SU-DHL-6 (cell line): ENCODE measurements at regions not wholly inside any gene's neighbourhood (a gene's known extent, or its start where the extent isn't known, plus 50 kb on each side); places are given as distances from the start of the nearest gene placed in this dataset.

Experiments
- H2AFZ ChIP-seq: fragments of 200-600 bp; sonication (generic); 2 replicates; pipeline ENCODE4 v1.6.1; 2014; ENCODE audit warnings: low read depth, mild to moderate bottlenecking, moderate library complexity, mixed read lengths, antibody characterized with exemption, low read length; ENCODE audit not compliant: severe bottlenecking
- H3F3A ChIP-seq: fragments of 200-600 bp; shearing (Covaris generic); 2 replicates; pipeline ENCODE4 v1.6.0; 2016; ENCODE audit warnings: antibody characterized with exemption, mild to moderate bottlenecking; ENCODE audit not compliant: insufficient read depth
- H3K27ac ChIP-seq: fragments of 200-600 bp; sonication (generic); 2 replicates; pipeline ENCODE4 v1.5.1; 2016; ENCODE audit warnings: low read depth, mild to moderate bottlenecking, low read length, moderate library complexity, mixed read lengths
- H3K27me3 ChIP-seq: fragments of 200-600 bp; sonication (generic), shearing (Covaris generic); 2 replicates; pipeline ENCODE4 v1.6.0; 2014; ENCODE audit warnings: mild to moderate bottlenecking, low read length
- H3K36me3 ChIP-seq: fragments of 200-600 bp; sonication (generic); 2 replicates; pipeline ENCODE4 v1.6.1; 2014; ENCODE audit warnings: mild to moderate bottlenecking, low read length, mixed read lengths
- H3K4me2 ChIP-seq: fragments of 300-600, 200-600 bp; shearing (Covaris generic), sonication (generic); 2 replicates; pipeline ENCODE4 v1.6.0; 2014; ENCODE audit warnings: low read length, low read depth, mild to moderate bottlenecking; ENCODE audit not compliant: poor library complexity, severe bottlenecking
- H3K4me3 ChIP-seq: fragments of 200-600 bp; sonication (generic); 2 replicates; pipeline ENCODE4 v1.5.1; 2014; ENCODE audit warnings: antibody characterized with exemption, low read length, mild to moderate bottlenecking, mixed read lengths; ENCODE audit not compliant: insufficient read depth, poor library complexity, severe bottlenecking
- H3K79me2 ChIP-seq: fragments of 200-600 bp; sonication (generic); 2 replicates; pipeline ENCODE4 v1.6.1; 2014; ENCODE audit warnings: mild to moderate bottlenecking, low read length, moderate library complexity; ENCODE audit not compliant: insufficient read depth
- H3K9ac ChIP-seq: fragments of 200-600 bp; sonication (generic); 2 replicates; pipeline ENCODE4 v1.7.0; 2014; ENCODE audit warnings: mild to moderate bottlenecking, low read length
- H3K9me2 ChIP-seq: fragments of 200-600 bp; sonication (generic); replicated peaks from 2 replicates; pipeline ENCODE4 v1.6.1; 2014; ENCODE audit warnings: low read length; ENCODE audit not compliant: insufficient read depth
- H3K9me3 ChIP-seq: fragments of 200-600 bp; sonication (generic); 2 replicates; pipeline ENCODE4 v1.6.1; 2014; ENCODE audit warnings: low read length, mixed read lengths; ENCODE audit not compliant: insufficient read depth
- H4K20me1 ChIP-seq: fragments of 200-600 bp; sonication (generic); 2 replicates; pipeline ENCODE4 v1.6.1; 2014; ENCODE audit warnings: low read depth, mild to moderate bottlenecking, antibody characterized with exemption, low read length, moderate library complexity, mixed read lengths
- EZH2phosphoT487 ChIP-seq: fragments of 200-600 bp; sonication (generic), shearing (Covaris generic); conservative IDR thresholded peaks from 2 replicates; pipeline ENCODE4 v1.6.1; 2018; ENCODE audit warnings: mild to moderate bottlenecking, antibody characterized with exemption, low read length, moderate library complexity, mixed read lengths
- TF ChIP-seq, protein P1 (sequence below): fragments of 200-600 bp; sonication (generic); IDR thresholded peaks from one replicate; pipeline ENCODE4 v1.5.1; 2017; ENCODE audit warnings: antibody characterized with exemption, mild to moderate bottlenecking, low read length, moderate library complexity; ENCODE audit not compliant: insufficient read depth, poor library complexity, severe bottlenecking

DNA sequence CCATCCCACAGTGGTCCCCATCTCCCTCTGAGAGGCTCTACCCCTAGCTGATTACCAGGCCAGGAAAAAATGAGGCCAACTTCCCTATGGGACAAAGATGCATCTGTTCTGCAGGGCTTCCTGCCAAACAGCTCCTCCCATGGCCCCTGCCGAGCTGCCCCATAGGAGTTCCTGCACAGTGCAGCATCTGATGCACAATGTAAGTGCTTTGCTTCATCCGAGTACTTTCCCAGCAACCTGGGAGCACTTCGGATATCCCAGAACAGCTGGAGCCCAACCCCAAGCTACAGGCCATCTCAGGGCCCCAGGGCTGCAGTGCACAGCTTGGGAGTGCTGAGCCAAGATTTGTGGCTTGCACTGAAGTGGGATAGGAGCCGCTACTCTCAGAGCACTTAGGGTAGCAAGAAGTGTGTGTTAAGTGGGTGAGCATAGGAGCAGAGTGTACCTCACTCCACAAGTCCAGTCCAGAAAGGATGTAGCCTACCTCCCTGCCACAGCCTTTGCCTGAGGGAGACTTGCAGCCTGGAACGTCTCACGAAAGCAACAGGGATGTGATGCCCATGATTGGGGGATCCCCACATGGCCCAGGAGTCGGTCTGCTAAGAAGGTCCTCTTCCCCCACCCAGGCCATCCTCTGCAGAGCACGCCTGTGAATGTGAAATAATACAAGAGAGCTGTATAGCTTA is 209.6 kb upstream of the VWC2 start:
- no peaks in the 10 kb centered on the region for H3F3A ChIP-seq
- H3K9ac ChIP-seq: no peak overlapping the region
- no peak overlapping the region for H3K4me2 ChIP-seq
- H2AFZ ChIP-seq: no peak overlapping the region
- H4K20me1 ChIP-seq: no peaks in the 10 kb centered on the region
- H3K79me2 ChIP-seq: no peaks in the 10 kb centered on the region
- TF ChIP-seq, protein P1, sequence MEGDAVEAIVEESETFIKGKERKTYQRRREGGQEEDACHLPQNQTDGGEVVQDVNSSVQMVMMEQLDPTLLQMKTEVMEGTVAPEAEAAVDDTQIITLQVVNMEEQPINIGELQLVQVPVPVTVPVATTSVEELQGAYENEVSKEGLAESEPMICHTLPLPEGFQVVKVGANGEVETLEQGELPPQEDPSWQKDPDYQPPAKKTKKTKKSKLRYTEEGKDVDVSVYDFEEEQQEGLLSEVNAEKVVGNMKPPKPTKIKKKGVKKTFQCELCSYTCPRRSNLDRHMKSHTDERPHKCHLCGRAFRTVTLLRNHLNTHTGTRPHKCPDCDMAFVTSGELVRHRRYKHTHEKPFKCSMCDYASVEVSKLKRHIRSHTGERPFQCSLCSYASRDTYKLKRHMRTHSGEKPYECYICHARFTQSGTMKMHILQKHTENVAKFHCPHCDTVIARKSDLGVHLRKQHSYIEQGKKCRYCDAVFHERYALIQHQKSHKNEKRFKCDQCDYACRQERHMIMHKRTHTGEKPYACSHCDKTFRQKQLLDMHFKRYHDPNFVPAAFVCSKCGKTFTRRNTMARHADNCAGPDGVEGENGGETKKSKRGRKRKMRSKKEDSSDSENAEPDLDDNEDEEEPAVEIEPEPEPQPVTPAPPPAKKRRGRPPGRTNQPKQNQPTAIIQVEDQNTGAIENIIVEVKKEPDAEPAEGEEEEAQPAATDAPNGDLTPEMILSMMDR: no peak
- TF ChIP-seq EZH2phosphoT487: no peak
- H3K9me3 ChIP-seq: no peaks in the 10 kb centered on the region
- H3K9me2 ChIP-seq: no peaks in the 10 kb centered on the region
- H3K27ac ChIP-seq: no peak overlapping the region
- H3K4me3 ChIP-seq: no peak overlapping the region
- H3K27me3 ChIP-seq: no peaks in the 10 kb centered on the region
- H3K36me3 ChIP-seq: no peaks in the 10 kb centered on the region

GRCh38 chr7:49564379-49564714 is 209.1 kb upstream of the VWC2 start:
- Histone ChIP-seq H3K4me2 (no peak overlapping the region), H3K27me3 (no peaks in the 10 kb centered on the region), H3K79me2 (no peaks in the 10 kb centered on the region), H3K4me3 (no peak overlapping the region), H2AFZ (no peak overlapping the region), H3K9ac (no peak overlapping the region), H4K20me1 (no peaks in the 10 kb centered on the region), H3K27ac (no peak overlapping the region), H3K9me3 (no peaks in the 10 kb centered on the region), H3K36me3 (no peaks in the 10 kb centered on the region), H3K9me2 (no peaks in the 10 kb centered on the region), H3F3A (no peaks in the 10 kb centered on the region)
- TF ChIP-seq, protein P1: no peak
- no peak for TF ChIP-seq EZH2phosphoT487

DNA sequence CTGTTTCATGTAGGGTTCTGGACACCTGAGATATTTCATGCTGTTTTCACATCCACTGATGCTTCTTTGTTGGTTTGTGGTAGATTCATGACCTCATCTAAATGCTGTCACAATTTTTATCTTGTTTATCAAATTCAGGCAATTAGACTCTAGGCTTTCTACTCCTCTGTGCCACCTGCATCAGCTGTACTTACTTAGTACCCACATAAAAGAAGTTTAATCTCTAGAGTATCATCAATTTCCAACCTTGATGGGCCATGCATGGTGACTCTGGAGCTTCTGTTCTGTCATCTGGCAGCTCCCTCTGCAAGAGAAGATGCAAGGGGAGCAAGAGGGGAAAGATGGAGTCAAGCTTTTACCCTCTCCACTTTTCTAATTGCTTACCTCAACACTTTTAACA is 195.9 kb upstream of the VWC2 start:
- Histone ChIP-seq H3K4me2 (no peak overlapping the region), H3K4me3 (no peak overlapping the region), H3K27me3 (no peaks in the 10 kb centered on the region), H3K9ac (no peak overlapping the region), H3K36me3 (no peaks in the 10 kb centered on the region), H2AFZ (no peak overlapping the region), H3K9me3 (no peaks in the 10 kb centered on the region), H3K27ac (no peak overlapping the region), H3K9me2 (no peaks in the 10 kb centered on the region), H3F3A (no peaks in the 10 kb centered on the region), H4K20me1 (no peaks in the 10 kb centered on the region), H3K79me2 (no peaks in the 10 kb centered on the region)
- TF ChIP-seq, protein P1: no peak
- no peak for TF ChIP-seq EZH2phosphoT487
